K562 (cell line): ENCODE measurements at regions not wholly inside any gene's neighbourhood (a gene's known extent, or its start where the extent isn't known, plus 50 kb on each side); places are given as distances from the start of the nearest gene placed in this dataset.

ENCODE experiments used
- ARID1B ChIP-seq: fragments of 450-650 bp; IDR thresholded peaks from 2 replicates; pipeline ENCODE4 v1.6.1; 2016; ENCODE audit warnings: antibody characterized with exemption, mild to moderate bottlenecking, inconsistent platforms
- CHD2 ChIP-seq: IDR thresholded peaks from 2 replicates; pipeline ENCODE4 v1.6.1; 2011; ENCODE audit warnings: low read depth, low read length
- ELF4 ChIP-seq: fragments of 450-650 bp; formaldehyde crosslinking; IDR thresholded peaks from 2 replicates; pipeline ENCODE4 v1.4.0; 2022; ENCODE audit warnings: missing genetic modification characterization
- MED1 ChIP-seq: sonication (generic); formaldehyde crosslinking; IDR thresholded peaks from 2 replicates; pipeline ENCODE4 v1.8.1; 2023; ENCODE audit warnings: missing genetic modification reagents, borderline replicate concordance
- NCOA4 ChIP-seq: fragments of 450-650 bp; IDR thresholded peaks from 2 replicates; pipeline ENCODE4 v1.6.1; 2018; ENCODE audit warnings: mild to moderate bottlenecking; ENCODE audit not compliant: partially characterized antibody
- SMARCA5 ChIP-seq: fragments of 450-650 bp; IDR thresholded peaks from 2 replicates; pipeline ENCODE4 v1.6.1; 2016
- TCF7L2 ChIP-seq: fragments of 150-350 bp; IDR thresholded peaks from 2 replicates; pipeline ENCODE4 v1.6.1; 2016; ENCODE audit warnings: low read depth, mild to moderate bottlenecking, low read length, moderate library complexity
- ZBTB7A ChIP-seq: IDR thresholded peaks from 2 replicates; pipeline ENCODE4 v1.6.1; 2011; ENCODE audit warnings: low read depth, mild to moderate bottlenecking, low read length, moderate library complexity, borderline replicate concordance; ENCODE audit not compliant: control insufficient read depth
- ZNF121 ChIP-seq: sonication (generic); formaldehyde crosslinking; conservative IDR thresholded peaks from 2 replicates; pipeline ENCODE4 v1.8.0; 2022; ENCODE audit warnings: missing genetic modification reagents
- ZNF668 ChIP-seq: fragments of 250-450 bp; sonication (Bioruptor Pico); IDR thresholded peaks from 2 replicates; pipeline ENCODE4 v1.8.0; 2022; ENCODE audit warnings: mild to moderate bottlenecking, inconsistent platforms
- TF ChIP-seq, protein P1 (sequence below): fragments of 250-450 bp; sonication (Bioruptor Pico); IDR thresholded peaks from 2 replicates; pipeline ENCODE4 v1.8.0; 2022; ENCODE audit warnings: moderate library complexity, mild to moderate bottlenecking, inconsistent platforms
- TF ChIP-seq, protein P2 (sequence below): fragments of 450-650 bp; formaldehyde crosslinking; IDR thresholded peaks from 2 replicates; pipeline ENCODE4 v1.4.0; 2020; ENCODE audit warnings: mild to moderate bottlenecking

- TF ChIP-seq NCOA4 (no peak), ELF4 (CRISPR knock-in tag) (no peak), ZBTB7A (no peak), ZNF668 (CRISPR knock-in tag) (no peak), TCF7L2 (no peak), MED1 (CRISPR knock-in tag) (no peak), CHD2 (no peak), SMARCA5 (no peak), ZNF121 (CRISPR knock-in tag) (no peak), ARID1B (no peak)
- TF ChIP-seq, protein P1, sequence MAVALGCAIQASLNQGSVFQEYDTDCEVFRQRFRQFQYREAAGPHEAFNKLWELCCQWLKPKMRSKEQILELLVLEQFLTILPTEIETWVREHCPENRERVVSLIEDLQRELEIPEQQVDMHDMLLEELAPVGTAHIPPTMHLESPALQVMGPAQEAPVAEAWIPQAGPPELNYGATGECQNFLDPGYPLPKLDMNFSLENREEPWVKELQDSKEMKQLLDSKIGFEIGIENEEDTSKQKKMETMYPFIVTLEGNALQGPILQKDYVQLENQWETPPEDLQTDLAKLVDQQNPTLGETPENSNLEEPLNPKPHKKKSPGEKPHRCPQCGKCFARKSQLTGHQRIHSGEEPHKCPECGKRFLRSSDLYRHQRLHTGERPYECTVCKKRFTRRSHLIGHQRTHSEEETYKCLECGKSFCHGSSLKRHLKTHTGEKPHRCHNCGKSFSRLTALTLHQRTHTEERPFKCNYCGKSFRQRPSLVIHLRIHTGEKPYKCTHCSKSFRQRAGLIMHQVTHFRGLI = no peak
- TF ChIP-seq, protein P2, sequence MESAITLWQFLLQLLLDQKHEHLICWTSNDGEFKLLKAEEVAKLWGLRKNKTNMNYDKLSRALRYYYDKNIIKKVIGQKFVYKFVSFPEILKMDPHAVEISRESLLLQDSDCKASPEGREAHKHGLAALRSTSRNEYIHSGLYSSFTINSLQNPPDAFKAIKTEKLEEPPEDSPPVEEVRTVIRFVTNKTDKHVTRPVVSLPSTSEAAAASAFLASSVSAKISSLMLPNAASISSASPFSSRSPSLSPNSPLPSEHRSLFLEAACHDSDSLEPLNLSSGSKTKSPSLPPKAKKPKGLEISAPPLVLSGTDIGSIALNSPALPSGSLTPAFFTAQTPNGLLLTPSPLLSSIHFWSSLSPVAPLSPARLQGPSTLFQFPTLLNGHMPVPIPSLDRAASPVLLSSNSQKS (CRISPR knock-in tag) = no peak
Observed at GRCh38 chr6:170099387-170099786, 191.5 kb downstream of the DLL1 start (continued).
